ENCODE measurements at regions not wholly inside any gene's neighbourhood (a gene's known extent, or its start where the extent isn't known, plus 50 kb on each side); places are given as distances from the start of the nearest gene placed in this dataset.

DNA sequence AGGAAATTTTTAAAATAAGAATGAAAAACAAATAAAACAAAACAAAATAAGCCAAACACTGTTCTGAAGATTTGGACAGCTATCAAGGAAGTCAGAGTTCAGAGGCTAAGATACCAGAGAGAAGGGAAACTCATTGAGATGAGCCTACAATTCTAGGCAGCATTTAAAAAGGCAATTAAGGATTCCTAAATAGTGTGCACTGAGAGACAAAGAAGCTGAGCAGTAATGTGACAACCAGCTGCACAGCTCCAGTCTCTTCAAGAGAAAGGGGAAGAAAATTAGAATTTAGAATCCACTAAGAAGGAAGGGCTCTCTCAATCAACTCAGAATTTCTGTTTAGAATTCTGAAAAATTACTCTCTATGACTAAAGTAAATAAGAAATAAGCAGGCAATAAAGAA is 246.7 kb upstream of the COX7C start:
- TF ChIP-seq, protein P1, sequence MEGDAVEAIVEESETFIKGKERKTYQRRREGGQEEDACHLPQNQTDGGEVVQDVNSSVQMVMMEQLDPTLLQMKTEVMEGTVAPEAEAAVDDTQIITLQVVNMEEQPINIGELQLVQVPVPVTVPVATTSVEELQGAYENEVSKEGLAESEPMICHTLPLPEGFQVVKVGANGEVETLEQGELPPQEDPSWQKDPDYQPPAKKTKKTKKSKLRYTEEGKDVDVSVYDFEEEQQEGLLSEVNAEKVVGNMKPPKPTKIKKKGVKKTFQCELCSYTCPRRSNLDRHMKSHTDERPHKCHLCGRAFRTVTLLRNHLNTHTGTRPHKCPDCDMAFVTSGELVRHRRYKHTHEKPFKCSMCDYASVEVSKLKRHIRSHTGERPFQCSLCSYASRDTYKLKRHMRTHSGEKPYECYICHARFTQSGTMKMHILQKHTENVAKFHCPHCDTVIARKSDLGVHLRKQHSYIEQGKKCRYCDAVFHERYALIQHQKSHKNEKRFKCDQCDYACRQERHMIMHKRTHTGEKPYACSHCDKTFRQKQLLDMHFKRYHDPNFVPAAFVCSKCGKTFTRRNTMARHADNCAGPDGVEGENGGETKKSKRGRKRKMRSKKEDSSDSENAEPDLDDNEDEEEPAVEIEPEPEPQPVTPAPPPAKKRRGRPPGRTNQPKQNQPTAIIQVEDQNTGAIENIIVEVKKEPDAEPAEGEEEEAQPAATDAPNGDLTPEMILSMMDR (IDR thresholded peaks at IDR 0.05) = no peak
- TF ChIP-seq POLR2A (IDR thresholded peaks at IDR 0.05) = no peak
- no peak for TF ChIP-seq EP300 (IDR thresholded peaks at IDR 0.05)
